22Rv1 (cell line): ENCODE measurements at regions not wholly inside any gene's neighbourhood (a gene's known extent, or its start where the extent isn't known, plus 50 kb on each side); places are given as distances from the start of the nearest gene placed in this dataset.

Experiments used
- ZFX ChIP-seq: fragments of 450-650 bp; IDR thresholded peaks from 2 replicates; pipeline ENCODE4 v1.6.1; 2017; ENCODE audit warnings: antibody characterized with exemption, borderline replicate concordance
- TF ChIP-seq, protein P1 (sequence below): fragments of 450-650 bp; IDR thresholded peaks from 2 replicates; pipeline ENCODE4 v1.5.1; 2017; ENCODE audit warnings: mild to moderate bottlenecking

- TF ChIP-seq, protein P1, sequence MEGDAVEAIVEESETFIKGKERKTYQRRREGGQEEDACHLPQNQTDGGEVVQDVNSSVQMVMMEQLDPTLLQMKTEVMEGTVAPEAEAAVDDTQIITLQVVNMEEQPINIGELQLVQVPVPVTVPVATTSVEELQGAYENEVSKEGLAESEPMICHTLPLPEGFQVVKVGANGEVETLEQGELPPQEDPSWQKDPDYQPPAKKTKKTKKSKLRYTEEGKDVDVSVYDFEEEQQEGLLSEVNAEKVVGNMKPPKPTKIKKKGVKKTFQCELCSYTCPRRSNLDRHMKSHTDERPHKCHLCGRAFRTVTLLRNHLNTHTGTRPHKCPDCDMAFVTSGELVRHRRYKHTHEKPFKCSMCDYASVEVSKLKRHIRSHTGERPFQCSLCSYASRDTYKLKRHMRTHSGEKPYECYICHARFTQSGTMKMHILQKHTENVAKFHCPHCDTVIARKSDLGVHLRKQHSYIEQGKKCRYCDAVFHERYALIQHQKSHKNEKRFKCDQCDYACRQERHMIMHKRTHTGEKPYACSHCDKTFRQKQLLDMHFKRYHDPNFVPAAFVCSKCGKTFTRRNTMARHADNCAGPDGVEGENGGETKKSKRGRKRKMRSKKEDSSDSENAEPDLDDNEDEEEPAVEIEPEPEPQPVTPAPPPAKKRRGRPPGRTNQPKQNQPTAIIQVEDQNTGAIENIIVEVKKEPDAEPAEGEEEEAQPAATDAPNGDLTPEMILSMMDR: no peak
- no peak for TF ChIP-seq ZFX
Observed at GRCh38 chr3:13193320-13194284, 120.4 kb upstream of the IQSEC1 start.
